ENCODE measurements at regions not wholly inside any gene's neighbourhood (a gene's known extent, or its start where the extent isn't known, plus 50 kb on each side); places are given as distances from the start of the nearest gene placed in this dataset.

DNA sequence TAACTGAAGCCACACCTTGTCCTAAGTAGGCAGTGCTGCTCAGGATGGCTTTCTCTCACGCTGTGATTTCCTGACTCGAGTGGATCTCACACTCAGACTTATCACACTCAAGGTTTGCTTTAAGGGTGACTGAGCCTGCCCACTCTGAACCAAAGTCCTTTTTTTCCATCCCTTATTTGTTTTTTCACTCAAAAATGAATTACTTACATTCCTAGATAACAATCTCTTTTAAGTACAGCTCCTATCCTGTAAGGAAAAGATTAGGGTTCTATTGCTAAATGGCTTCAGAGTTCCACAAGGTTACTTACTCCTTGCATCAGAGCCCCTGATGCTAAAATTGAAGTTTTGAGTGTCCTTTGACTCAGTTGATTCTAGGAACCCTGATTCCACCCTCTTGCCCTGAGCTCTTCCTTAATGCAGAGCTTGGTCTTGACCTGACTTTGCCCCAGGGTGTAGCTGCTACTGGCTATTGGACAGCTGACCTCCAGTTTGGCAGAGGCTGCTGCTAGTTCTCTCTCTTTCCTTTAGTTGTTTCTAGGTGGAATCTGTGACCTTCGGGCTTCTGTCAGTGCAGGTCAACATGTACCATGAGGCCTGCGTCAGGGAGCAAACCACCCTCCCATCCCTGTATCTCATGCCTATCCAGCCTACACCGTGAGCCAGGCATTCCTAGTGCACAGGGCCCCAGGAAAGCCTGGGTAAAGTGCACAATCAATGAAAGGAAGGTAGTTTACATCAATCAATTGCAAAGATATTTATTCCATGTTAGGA, 80.1 kb upstream of the CD55 start:
- no peak for TF ChIP-seq EP300 (IDR thresholded peaks at IDR 0.05; ENCODE audit: borderline replicate concordance)
- no peak for TF ChIP-seq YY1 (IDR thresholded peaks at IDR 0.05; ENCODE audit: low read depth)
- no peak for TF ChIP-seq TAF1 (IDR thresholded peaks at IDR 0.05; ENCODE audit: low read depth)
- no peak for TF ChIP-seq RAD21 (IDR thresholded peaks at IDR 0.05; ENCODE audit: low read depth)
- TF ChIP-seq CREB1 (IDR thresholded peaks at IDR 0.05; ENCODE audit: low read depth), result no peak
- TF ChIP-seq, protein P1, sequence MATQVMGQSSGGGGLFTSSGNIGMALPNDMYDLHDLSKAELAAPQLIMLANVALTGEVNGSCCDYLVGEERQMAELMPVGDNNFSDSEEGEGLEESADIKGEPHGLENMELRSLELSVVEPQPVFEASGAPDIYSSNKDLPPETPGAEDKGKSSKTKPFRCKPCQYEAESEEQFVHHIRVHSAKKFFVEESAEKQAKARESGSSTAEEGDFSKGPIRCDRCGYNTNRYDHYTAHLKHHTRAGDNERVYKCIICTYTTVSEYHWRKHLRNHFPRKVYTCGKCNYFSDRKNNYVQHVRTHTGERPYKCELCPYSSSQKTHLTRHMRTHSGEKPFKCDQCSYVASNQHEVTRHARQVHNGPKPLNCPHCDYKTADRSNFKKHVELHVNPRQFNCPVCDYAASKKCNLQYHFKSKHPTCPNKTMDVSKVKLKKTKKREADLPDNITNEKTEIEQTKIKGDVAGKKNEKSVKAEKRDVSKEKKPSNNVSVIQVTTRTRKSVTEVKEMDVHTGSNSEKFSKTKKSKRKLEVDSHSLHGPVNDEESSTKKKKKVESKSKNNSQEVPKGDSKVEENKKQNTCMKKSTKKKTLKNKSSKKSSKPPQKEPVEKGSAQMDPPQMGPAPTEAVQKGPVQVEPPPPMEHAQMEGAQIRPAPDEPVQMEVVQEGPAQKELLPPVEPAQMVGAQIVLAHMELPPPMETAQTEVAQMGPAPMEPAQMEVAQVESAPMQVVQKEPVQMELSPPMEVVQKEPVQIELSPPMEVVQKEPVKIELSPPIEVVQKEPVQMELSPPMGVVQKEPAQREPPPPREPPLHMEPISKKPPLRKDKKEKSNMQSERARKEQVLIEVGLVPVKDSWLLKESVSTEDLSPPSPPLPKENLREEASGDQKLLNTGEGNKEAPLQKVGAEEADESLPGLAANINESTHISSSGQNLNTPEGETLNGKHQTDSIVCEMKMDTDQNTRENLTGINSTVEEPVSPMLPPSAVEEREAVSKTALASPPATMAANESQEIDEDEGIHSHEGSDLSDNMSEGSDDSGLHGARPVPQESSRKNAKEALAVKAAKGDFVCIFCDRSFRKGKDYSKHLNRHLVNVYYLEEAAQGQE (IDR thresholded peaks at IDR 0.05; ENCODE audit: low read depth), result no peak
- TF ChIP-seq, protein P2, sequence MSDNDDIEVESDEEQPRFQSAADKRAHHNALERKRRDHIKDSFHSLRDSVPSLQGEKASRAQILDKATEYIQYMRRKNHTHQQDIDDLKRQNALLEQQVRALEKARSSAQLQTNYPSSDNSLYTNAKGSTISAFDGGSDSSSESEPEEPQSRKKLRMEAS (IDR thresholded peaks at IDR 0.05), result no peak
- no peak for TF ChIP-seq CEBPB (IDR thresholded peaks at IDR 0.05)
- no peak for TF ChIP-seq TCF12 (IDR thresholded peaks at IDR 0.05; ENCODE audit: low read depth)
- no peak for TF ChIP-seq ZBTB7A (IDR thresholded peaks at IDR 0.05; ENCODE audit: low read depth)
- TF ChIP-seq TEAD4 (IDR thresholded peaks at IDR 0.05), result no peak
- no peak for TF ChIP-seq FOXM1 (IDR thresholded peaks at IDR 0.05; ENCODE audit: borderline replicate concordance, low read depth)
- TF ChIP-seq, protein P3, sequence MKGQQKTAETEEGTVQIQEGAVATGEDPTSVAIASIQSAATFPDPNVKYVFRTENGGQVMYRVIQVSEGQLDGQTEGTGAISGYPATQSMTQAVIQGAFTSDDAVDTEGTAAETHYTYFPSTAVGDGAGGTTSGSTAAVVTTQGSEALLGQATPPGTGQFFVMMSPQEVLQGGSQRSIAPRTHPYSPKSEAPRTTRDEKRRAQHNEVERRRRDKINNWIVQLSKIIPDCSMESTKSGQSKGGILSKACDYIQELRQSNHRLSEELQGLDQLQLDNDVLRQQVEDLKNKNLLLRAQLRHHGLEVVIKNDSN (IDR thresholded peaks at IDR 0.05), result no peak
